Lower leg skin (tissue), 3 donors: ENCODE measurements at regions not wholly inside any gene's neighbourhood (a gene's known extent, or its start where the extent isn't known, plus 50 kb on each side); places are given as distances from the start of the nearest gene placed in this dataset.

Source experiments
- POLR2A ChIP-seq, 2 donors: fragments of 450-650 bp; IDR thresholded peaks; one replicate each; pipeline ENCODE4 v1.6.1; 2016 to 2017; ENCODE audit warnings: antibody characterized with exemption in 2 of 2, mild to moderate bottlenecking in 1 of 2, moderate library complexity in 1 of 2
- TF ChIP-seq, protein P1 (sequence below), 3 donors: fragments of 450-650 bp; IDR thresholded peaks; one replicate each; pipeline ENCODE4 v1.5.1; 2016; ENCODE audit warnings: antibody characterized with exemption in 3 of 3, mild to moderate bottlenecking in 3 of 3, moderate library complexity in 2 of 3

DNA sequence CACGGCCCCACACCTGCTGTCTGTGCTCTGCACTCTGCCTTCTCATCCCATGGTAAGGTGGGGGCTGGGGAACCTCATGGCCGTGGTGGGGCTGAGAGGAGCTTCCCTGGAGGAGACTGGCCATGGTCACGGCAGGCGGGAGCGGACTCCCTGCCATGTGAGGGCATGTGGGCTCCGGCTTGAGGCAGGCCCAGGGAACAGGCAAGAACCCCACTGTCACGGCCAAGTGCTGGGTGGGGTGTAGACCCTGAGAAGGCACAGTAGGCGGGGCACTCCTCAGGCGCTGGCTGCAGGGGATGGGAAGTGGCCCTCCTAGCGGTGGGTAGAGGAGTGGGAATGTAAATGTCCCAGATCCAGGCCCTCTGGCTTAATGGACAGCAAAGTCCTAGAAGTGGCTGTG, 1262.7 kb downstream of the BRD1 start:
- TF ChIP-seq, protein P1, sequence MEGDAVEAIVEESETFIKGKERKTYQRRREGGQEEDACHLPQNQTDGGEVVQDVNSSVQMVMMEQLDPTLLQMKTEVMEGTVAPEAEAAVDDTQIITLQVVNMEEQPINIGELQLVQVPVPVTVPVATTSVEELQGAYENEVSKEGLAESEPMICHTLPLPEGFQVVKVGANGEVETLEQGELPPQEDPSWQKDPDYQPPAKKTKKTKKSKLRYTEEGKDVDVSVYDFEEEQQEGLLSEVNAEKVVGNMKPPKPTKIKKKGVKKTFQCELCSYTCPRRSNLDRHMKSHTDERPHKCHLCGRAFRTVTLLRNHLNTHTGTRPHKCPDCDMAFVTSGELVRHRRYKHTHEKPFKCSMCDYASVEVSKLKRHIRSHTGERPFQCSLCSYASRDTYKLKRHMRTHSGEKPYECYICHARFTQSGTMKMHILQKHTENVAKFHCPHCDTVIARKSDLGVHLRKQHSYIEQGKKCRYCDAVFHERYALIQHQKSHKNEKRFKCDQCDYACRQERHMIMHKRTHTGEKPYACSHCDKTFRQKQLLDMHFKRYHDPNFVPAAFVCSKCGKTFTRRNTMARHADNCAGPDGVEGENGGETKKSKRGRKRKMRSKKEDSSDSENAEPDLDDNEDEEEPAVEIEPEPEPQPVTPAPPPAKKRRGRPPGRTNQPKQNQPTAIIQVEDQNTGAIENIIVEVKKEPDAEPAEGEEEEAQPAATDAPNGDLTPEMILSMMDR (IDR thresholded peaks at IDR 0.05) = no peak
- no peak for TF ChIP-seq POLR2A (IDR thresholded peaks at IDR 0.05)
